Activated T-cell treated with anti-CD3 and anti-CD28 coated beads, Interleukin-2, amount 50 U/mL, for 72 hours (primary cell): ENCODE measurements at regions not wholly inside any gene's neighbourhood (a gene's known extent, or its start where the extent isn't known, plus 50 kb on each side); places are given as distances from the start of the nearest gene placed in this dataset.
"Not testable (repeated sequence)": the region's sequence is repeated elsewhere in the genome, so short reads cannot be mapped to it uniquely, and the experiment has no call there.

Source experiments
- ATAC-seq, 2 donors: fragments of 150-1000 bp; cut with Tn5 transposase; replicated peaks in 1 of 2; 2 replicates each; pipeline ENCODE4 v1.10.0; 2021; ENCODE audit warnings: moderate library complexity in 2 of 2, mild to moderate bottlenecking in 1 of 2
- DNase-seq, 2 donors: peaks; one replicate each; pipeline ENCODE4 v3.0.0; 2021 to 2022; ENCODE audit warnings: mixed read lengths in 1 of 2
- H3K27ac Mint-ChIP-seq: one replicate; pipeline ENCODE4 v1.8.0; 2022; ENCODE audit warnings: mild to moderate bottlenecking, moderate library complexity, mixed read lengths
- H3K27me3 Mint-ChIP-seq: one replicate; pipeline ENCODE4 v1.8.0; 2022; ENCODE audit warnings: low read depth, mixed read lengths
- H3K36me3 Mint-ChIP-seq, 2 donors: one replicate each; pipeline ENCODE4 v1.8.0; 2022; ENCODE audit warnings: mixed read lengths in 2 of 2, mild to moderate bottlenecking in 1 of 2; ENCODE audit not compliant: insufficient read depth in 2 of 2
- H3K4me1 Mint-ChIP-seq: one replicate; pipeline ENCODE4 v1.8.0; 2022; ENCODE audit warnings: low read depth, mixed read lengths
- H3K4me3 Mint-ChIP-seq, 2 donors: one replicate each; pipeline ENCODE4 v1.8.0; 2022; ENCODE audit warnings: mild to moderate bottlenecking in 2 of 2, mixed read lengths in 2 of 2, moderate library complexity in 2 of 2
- H3K9me3 Mint-ChIP-seq, 2 donors: one replicate each; pipeline ENCODE4 v1.8.0; 2022; ENCODE audit warnings: mixed read lengths in 2 of 2

DNA sequence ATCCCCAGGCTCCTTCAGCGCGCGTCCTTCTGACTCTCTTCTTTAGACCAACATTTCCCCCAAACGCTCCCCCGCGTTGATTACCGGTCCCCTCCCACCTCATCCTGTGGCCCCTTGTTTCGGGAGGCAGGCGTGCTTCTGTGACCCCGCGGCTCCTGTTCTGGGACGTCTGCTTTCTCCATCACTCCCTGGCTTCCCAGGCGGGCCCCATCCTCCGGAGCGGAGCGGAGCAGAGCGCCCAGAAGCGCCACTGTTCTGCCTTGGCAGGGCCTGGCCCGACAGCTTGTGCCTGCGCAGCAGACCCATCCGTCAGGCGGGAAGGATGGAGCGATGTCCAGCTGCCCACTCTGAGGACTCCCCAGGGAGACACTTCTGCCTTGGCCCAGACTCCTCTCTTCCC, 1689.8 kb upstream of the DEFB115 start:
- H3K27me3 Mint-ChIP-seq, ATAC-seq, H3K9me3 Mint-ChIP-seq, DNase-seq, H3K27ac Mint-ChIP-seq, H3K4me3 Mint-ChIP-seq, H3K4me1 Mint-ChIP-seq, H3K36me3 Mint-ChIP-seq: not testable (repeated sequence)

DNA sequence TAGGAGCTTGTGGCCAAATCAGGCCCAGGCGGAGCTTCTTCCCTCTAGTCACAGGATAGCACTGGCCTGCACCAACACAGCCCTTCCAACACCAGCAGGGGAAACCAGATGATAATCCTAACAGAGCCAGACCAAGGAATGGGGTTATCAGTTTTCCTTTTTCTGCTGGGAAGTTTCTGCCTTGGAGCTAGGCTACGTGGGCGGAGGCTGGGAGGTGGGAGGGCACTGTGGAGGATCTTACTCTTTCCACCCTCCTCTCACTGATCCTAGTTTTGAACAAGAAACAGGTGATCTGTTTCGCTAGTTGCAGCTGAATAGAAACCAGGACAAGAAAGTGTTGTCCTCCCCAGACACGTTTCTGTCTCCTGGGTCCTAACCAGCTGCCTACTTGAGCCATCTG, 1687.3 kb upstream of the DEFB115 start:
- not testable (repeated sequence) for ATAC-seq, DNase-seq, H3K9me3 Mint-ChIP-seq, H3K36me3 Mint-ChIP-seq, H3K4me1 Mint-ChIP-seq, H3K27me3 Mint-ChIP-seq, H3K4me3 Mint-ChIP-seq, H3K27ac Mint-ChIP-seq

DNA sequence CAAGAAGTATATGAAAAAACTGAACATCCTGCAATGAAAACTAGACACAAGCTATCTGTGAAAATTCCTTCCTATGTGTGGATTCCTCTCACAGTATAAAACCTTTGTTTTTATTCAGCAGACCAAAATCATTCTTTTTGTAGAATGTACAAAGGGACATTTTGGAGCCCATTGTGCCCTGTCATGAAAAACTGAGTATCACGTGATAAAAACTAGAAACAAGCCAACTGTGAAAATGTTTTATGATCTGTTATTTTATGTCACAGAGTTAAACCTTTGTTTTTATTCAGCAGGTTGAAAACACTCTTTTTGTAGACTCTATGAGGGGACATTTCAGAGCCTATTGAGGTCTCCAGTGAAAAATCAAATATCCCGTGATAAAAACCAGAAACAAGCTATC, 1667.9 kb upstream of the DEFB115 start:
- not testable (repeated sequence) for H3K27me3 Mint-ChIP-seq, H3K27ac Mint-ChIP-seq, ATAC-seq, H3K36me3 Mint-ChIP-seq, H3K4me1 Mint-ChIP-seq, H3K4me3 Mint-ChIP-seq, H3K9me3 Mint-ChIP-seq, DNase-seq

DNA sequence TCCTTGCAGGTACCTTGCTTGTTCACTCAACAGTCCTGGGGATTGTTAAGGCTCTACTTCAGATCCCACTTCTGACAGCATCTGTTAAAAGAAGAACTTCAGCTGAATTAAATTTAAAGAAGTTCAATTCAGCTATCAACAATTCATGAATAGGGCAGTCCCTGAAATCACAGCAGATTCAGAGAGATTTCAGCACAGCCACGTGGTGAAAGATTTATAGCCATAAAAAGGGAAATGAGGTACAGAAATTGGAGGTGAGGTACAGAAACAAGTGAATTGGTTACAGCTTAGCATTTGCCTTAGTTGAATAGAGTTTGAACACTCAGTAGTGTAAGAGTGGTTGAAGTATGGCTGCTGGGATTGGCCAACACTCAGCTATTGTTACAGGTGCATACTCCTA, 1653.3 kb upstream of the DEFB115 start:
- H3K4me1 Mint-ChIP-seq, DNase-seq, H3K27ac Mint-ChIP-seq, H3K36me3 Mint-ChIP-seq, H3K4me3 Mint-ChIP-seq, H3K27me3 Mint-ChIP-seq, H3K9me3 Mint-ChIP-seq, ATAC-seq: not testable (repeated sequence)

DNA sequence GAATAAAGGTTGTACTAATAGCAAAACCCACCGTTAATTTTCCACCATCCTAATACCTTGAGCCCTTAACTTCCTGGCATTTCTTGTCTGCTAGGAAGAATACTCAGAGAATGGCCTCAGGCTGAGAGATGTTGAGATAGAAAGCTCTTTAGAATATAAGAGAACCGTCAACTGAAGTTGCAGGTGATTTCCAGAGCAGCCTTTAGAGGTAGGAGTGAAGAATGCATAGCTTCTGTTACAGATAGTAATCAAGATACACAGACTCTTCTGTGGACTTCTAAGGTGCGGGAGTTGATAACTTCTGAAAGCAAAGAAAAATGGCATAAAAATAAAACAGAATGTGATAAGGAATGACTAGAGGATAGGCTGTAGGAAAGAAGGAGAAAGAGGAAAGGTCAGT, 1651.3 kb upstream of the DEFB115 start:
- H3K27me3 Mint-ChIP-seq, H3K9me3 Mint-ChIP-seq, H3K4me1 Mint-ChIP-seq, ATAC-seq, H3K27ac Mint-ChIP-seq, H3K4me3 Mint-ChIP-seq, H3K36me3 Mint-ChIP-seq, DNase-seq: not testable (repeated sequence)

DNA sequence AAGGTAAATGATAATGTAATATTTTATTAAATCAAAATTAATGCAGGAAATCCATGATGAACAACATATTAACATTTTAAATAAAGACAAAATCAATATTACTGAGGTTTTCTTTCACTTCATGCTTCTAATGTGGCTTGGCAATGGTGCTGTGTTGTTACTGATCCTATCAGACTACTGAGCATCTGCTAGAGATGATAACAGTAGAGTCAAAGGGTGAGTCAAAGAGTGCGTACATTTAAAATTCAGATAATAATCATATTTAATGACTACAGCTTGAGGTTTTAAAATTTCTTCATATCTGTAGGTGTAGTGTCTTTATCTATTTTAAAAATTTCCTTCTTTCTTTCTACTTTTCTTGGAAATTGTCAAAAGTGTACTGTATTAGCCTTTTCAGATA, 1628.1 kb upstream of the DEFB115 start:
- H3K4me1 Mint-ChIP-seq, DNase-seq, H3K27me3 Mint-ChIP-seq, H3K36me3 Mint-ChIP-seq, ATAC-seq, H3K27ac Mint-ChIP-seq, H3K4me3 Mint-ChIP-seq, H3K9me3 Mint-ChIP-seq: not testable (repeated sequence)
